T-helper 1 cell treated with Interleukin-12 subunit alpha and Interleukin-12 subunit beta and Interleukin-4 antibody, amounts not matched to agents 30 ng/mL and 1 ng/mL, for 36 hours (primary cell): ENCODE measurements at regions not wholly inside any gene's neighbourhood (a gene's known extent, or its start where the extent isn't known, plus 50 kb on each side); places are given as distances from the start of the nearest gene placed in this dataset.

Experiments used
- intact Hi-C: fragments of 100-400 bp; cut with micrococcal nuclease; formaldehyde crosslinking; loops from one replicate; pipeline ENCODE4 v1.15.1; 2024

- intact Hi-C loops: no loop called here
These were observed 298.4 kb upstream of the PDGFD start for GRCh38 chr11:104462341-104462740.

GRCh38 chr11:104451197-104451893, 287.4 kb upstream of the PDGFD start:
- intact Hi-C loops: no loop called here

DNA sequence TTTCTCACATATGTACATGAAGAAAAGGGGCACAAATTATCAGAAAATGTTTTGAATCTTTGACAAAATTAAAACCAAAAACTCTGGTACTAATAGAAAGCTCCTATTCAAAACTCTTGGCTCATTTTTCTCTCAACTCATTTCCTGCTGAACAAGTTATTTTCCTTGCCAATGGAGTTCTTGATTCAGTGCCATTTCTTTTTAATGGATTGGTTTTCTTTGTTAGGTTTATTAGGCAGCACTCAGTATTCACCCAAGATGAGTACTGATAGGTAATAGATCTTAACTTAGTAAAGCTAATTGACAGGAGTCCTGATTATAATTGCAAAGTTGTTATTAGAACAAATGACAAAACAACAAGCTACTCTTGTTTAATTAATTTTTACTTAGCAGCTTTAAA, 279.4 kb upstream of the PDGFD start:
- intact Hi-C loops: no loop called here

DNA sequence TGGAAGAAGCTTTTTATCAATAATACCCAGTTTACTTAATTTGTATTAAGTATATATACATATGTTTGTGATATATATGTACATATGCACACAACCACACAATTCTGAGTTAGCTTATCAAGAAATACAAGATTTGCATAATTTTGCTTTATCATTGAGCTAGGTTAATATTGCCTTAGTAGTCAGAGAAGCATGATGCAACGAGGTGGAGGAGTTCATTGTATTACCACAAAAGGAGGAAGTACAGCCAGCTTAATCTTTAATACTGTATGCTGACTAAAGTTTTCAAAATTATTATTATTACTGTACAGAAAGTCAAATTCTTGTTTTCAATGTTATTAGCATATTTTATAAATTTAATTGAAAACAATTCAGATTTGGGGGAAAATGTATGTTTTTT, 278.4 kb upstream of the PDGFD start:
- intact Hi-C loops: no loop called here

DNA sequence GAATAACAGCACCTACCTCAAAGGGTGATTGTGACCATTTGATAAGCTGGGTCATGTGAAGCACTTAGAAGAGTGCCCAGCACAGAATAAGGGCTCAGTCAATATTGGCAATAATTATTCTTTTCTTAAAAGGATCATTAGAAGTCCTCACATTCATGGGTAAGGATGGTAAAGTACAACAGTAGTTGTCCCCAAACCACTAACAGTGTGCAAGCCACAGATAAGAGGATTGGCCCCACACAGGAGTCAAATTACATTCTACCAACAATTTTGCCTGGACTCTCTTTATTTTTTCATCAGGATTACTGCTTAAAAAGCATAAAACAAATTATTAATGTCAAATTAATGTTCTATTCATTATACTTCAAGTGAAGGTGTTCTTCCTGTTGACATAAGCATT, 271.5 kb upstream of the PDGFD start:
- intact Hi-C loops: no loop called here

- intact Hi-C loops: no loop called here
These were observed 269.8 kb upstream of the PDGFD start for GRCh38 chr11:104433751-104434150.

DNA sequence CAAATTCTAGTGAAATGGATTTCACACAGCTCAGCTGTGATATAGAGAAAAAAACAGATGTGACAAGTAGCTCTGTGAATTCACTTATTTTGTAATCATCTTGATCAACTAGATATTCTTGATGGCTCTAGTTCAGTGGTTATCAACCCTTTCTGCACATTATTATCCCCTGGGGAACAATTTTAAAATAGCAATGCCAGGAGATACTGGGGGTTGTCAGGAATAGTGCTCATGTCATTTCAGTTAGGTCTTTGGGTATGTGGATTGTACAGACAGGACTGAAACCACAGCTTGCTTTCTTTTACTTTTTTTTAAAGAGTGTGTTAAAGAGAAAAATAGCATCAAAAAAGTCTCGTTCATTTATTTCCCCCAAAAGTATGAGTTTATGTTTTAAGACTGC, 269.0 kb upstream of the PDGFD start:
- intact Hi-C loops: no loop called here

- intact Hi-C loops: no loop called here
These were observed 268.6 kb upstream of the PDGFD start for GRCh38 chr11:104432526-104432925.

- intact Hi-C loops: no loop called here
These were observed 258.5 kb upstream of the PDGFD start for GRCh38 chr11:104422324-104422944.

- intact Hi-C loops: no loop called here
These were observed 246.4 kb upstream of the PDGFD start for GRCh38 chr11:104410336-104410735.

DNA sequence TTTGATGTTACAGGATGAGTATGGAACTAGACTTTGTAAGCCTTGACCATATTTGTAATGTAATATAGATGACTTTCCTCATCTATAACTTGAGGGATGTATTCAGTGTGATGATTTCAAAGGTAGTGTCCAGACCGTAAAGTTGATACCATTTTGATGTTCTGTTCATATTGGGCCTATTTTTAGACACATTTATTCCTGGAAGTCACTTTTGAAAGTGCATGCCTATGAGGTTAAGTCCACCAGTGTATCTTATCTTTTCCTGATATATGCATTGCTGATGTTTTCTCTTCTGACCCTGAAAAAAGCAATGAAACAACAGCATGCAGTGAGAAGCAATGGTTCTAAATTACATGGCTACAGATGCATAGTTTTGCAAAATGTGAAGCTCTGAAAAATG, 244.7 kb upstream of the PDGFD start:
- intact Hi-C loops: no loop called here

GRCh38 chr11:104405277-104405676, 241.3 kb upstream of the PDGFD start:
- intact Hi-C loops: no loop called here

- intact Hi-C loops: no loop called here
These were observed 240.6 kb upstream of the PDGFD start for GRCh38 chr11:104404231-104405175.

- intact Hi-C loops: no loop called here
These were observed 239.0 kb upstream of the PDGFD start for GRCh38 chr11:104402812-104403521.

GRCh38 chr11:104394508-104394907, 230.6 kb upstream of the PDGFD start:
- intact Hi-C loops: no loop called here

DNA sequence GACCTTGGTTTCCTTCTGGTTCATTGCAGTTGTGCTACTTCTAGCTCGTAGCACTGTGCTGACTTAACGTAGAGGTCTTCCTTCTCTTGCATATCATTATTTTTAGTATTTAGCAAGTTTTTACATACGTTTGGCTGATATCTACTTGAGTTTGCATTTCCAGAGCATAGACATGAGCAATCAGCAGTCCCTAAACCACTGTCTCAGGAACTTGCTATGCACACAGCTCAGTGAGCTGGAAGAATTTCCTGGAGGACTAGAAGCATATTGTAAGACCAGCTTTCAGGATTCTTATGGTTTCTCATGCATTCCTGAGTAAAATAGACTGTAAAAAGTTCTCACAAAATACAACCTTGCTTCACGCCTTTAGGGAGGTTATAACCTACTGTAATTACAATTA, 226.7 kb upstream of the PDGFD start:
- intact Hi-C loops: no loop called here

GRCh38 chr11:104385884-104386283, 221.9 kb upstream of the PDGFD start:
- intact Hi-C loops: no loop called here

- intact Hi-C loops: no loop called here
These were observed 216.4 kb upstream of the PDGFD start for GRCh38 chr11:104380358-104380757.

- intact Hi-C loops: no loop called here
These were observed 208.2 kb upstream of the PDGFD start for GRCh38 chr11:104372111-104372510.

GRCh38 chr11:104370478-104370877, 206.5 kb upstream of the PDGFD start:
- intact Hi-C loops: no loop called here

- intact Hi-C loops: no loop called here
These were observed 205.8 kb upstream of the PDGFD start for GRCh38 chr11:104369761-104370160.

GRCh38 chr11:104366321-104366734, 202.4 kb upstream of the PDGFD start:
- intact Hi-C loops: no loop called here
